ENCODE measurements at regions not wholly inside any gene's neighbourhood (a gene's known extent, or its start where the extent isn't known, plus 50 kb on each side); places are given as distances from the start of the nearest gene placed in this dataset.
"Not testable (repeated sequence)": the region's sequence is repeated elsewhere in the genome, so short reads cannot be mapped to it uniquely, and the experiment has no call there.

- no peak for DNase-seq (ENCODE audit: low read depth, low spot score)
- TF ChIP-seq POLR2AphosphoS5 (IDR thresholded peaks at IDR 0.05; ENCODE audit: borderline replicate concordance, low read depth, low read length): no peak
- TF ChIP-seq EZH2 (IDR thresholded peaks at IDR 0.05): no peak
- no peak for TF ChIP-seq FOXP2 (optimal IDR thresholded peaks at IDR 0.05; ENCODE audit: control extremely low read depth, extremely low read length, insufficient read depth)
Measured at GRCh38 chr1:198848649-198849048, 209.8 kb downstream of the PTPRC start.

GRCh38 chr1:198849093-198849492 lies 210.3 kb downstream of the PTPRC start:
- 0 out of 2 replicates have a peak, but pooled peaks cover 4% of the 10 kb centered on the region for H3K9me3 ChIP-seq (ENCODE audit: low read depth, low read length)
- peak overlapping the region; percentile 2 for H3K9ac ChIP-seq (ENCODE audit: insufficient read length)
- peaks cover 78% of the 10 kb centered on the region for H3K36me3 ChIP-seq (ENCODE audit: insufficient read depth, low read length)
- peak overlapping the region; percentile 97 for H3K27ac ChIP-seq
- peak; percentile 72 for DNase-seq (ENCODE audit: low read depth, low spot score)
- H3K4me3 ChIP-seq: peak overlapping the region; percentile 53
- TF ChIP-seq EZH2 (IDR thresholded peaks at IDR 0.05) (no peak), POLR2AphosphoS5 (IDR thresholded peaks at IDR 0.05; ENCODE audit: borderline replicate concordance, low read depth, low read length) (peak; percentile 36; the same call in 1 of the 2 replicates)

More at GRCh38 chr1:198848649-198849048, 209.8 kb downstream of the PTPRC start:
- peak overlapping the region; percentile 27 for H3K9ac ChIP-seq (ENCODE audit: insufficient read length)
- peak overlapping the region; percentile 97 for H3K27ac ChIP-seq
- peak overlapping the region; percentile 53 for H3K4me3 ChIP-seq
- 0 out of 2 replicates have a peak, but pooled peaks cover 4% of the 10 kb centered on the region for H3K9me3 ChIP-seq (ENCODE audit: low read depth, low read length)
- peaks cover 78% of the 10 kb centered on the region for H3K36me3 ChIP-seq (ENCODE audit: insufficient read depth, low read length)

GRCh38 chr1:198850196-198850595 lies 211.4 kb downstream of the PTPRC start:
- peak overlapping the region; percentile 53; the same call in 1 of the 2 replicates for H3K4me3 ChIP-seq
- H3K9me3 ChIP-seq (ENCODE audit: low read depth, low read length): 0 out of 2 replicates have a peak, but pooled peaks cover 4% of the 10 kb centered on the region
- peaks cover 83% of the 10 kb centered on the region for H3K36me3 ChIP-seq (ENCODE audit: insufficient read depth, low read length)
- TF ChIP-seq POLR2AphosphoS5 (IDR thresholded peaks at IDR 0.05; ENCODE audit: borderline replicate concordance, low read depth, low read length) (no peak), FOXP2 (optimal IDR thresholded peaks at IDR 0.05; ENCODE audit: control extremely low read depth, extremely low read length, insufficient read depth) (no peak), EZH2 (IDR thresholded peaks at IDR 0.05) (no peak)
- peak overlapping the region; percentile 97 for H3K27ac ChIP-seq
- H3K9ac ChIP-seq (ENCODE audit: insufficient read length): peak overlapping the region; percentile 58
- no peak for DNase-seq (ENCODE audit: low read depth, low spot score)

GRCh38 chr1:198850966-198851365 lies 212.1 kb downstream of the PTPRC start:
- H3K27ac ChIP-seq: peak overlapping the region; percentile 97
- not testable (repeated sequence) for H3K9me3 ChIP-seq (ENCODE audit: low read depth, low read length); H3K9ac ChIP-seq (ENCODE audit: insufficient read length); DNase-seq (ENCODE audit: low read depth, low spot score); H3K4me3 ChIP-seq
- peaks cover 82% of the 10 kb centered on the region for H3K36me3 ChIP-seq (ENCODE audit: insufficient read depth, low read length)

GRCh38 chr1:198856601-198857000 lies 217.8 kb downstream of the PTPRC start:
- Histone ChIP-seq H3K9ac (ENCODE audit: insufficient read length) (no peak overlapping the region), H3K4me3 (no peak overlapping the region), H3K9me3 (ENCODE audit: low read depth, low read length) (no peaks in the 10 kb centered on the region; the same call in 1 of the 2 replicates), H3K36me3 (ENCODE audit: insufficient read depth, low read length) (peaks cover 73% of the 10 kb centered on the region), H3K27ac (peak overlapping the region; percentile 26; the same call in 1 of the 2 replicates)
- TF ChIP-seq EZH2 (IDR thresholded peaks at IDR 0.05) (no peak), POLR2AphosphoS5 (IDR thresholded peaks at IDR 0.05; ENCODE audit: borderline replicate concordance, low read depth, low read length) (no peak), FOXP2 (optimal IDR thresholded peaks at IDR 0.05; ENCODE audit: control extremely low read depth, extremely low read length, insufficient read depth) (no peak)
- DNase-seq (ENCODE audit: low read depth, low spot score): no peak

GRCh38 chr1:198858033-198858432 lies 219.2 kb downstream of the PTPRC start:
- TF ChIP-seq POLR2AphosphoS5 (IDR thresholded peaks at IDR 0.05; ENCODE audit: borderline replicate concordance, low read depth, low read length): peak; percentile 15; the same call in 1 of the 2 replicates
- no peak for TF ChIP-seq EZH2 (IDR thresholded peaks at IDR 0.05)
- Histone ChIP-seq H3K4me3 (no peak overlapping the region), H3K27ac (peak overlapping the region; percentile 25), H3K36me3 (ENCODE audit: insufficient read depth, low read length) (peaks cover 69% of the 10 kb centered on the region), H3K9me3 (ENCODE audit: low read depth, low read length) (no peaks in the 10 kb centered on the region; the same call in 1 of the 2 replicates), H3K9ac (ENCODE audit: insufficient read length) (no peak overlapping the region)
- DNase-seq (ENCODE audit: low read depth, low spot score): no peak

- no peak for DNase-seq (ENCODE audit: low read depth, low spot score)
- Histone ChIP-seq H3K4me3 (no peak overlapping the region), H3K9ac (ENCODE audit: insufficient read length) (no peak overlapping the region), H3K27ac (peak overlapping the region; percentile 53), H3K9me3 (ENCODE audit: low read depth, low read length) (no peaks in the 10 kb centered on the region; the same call in 1 of the 2 replicates), H3K36me3 (ENCODE audit: insufficient read depth, low read length) (peaks cover 70% of the 10 kb centered on the region)
- TF ChIP-seq EZH2 (IDR thresholded peaks at IDR 0.05) (no peak), POLR2AphosphoS5 (IDR thresholded peaks at IDR 0.05; ENCODE audit: borderline replicate concordance, low read depth, low read length) (no peak), FOXP2 (optimal IDR thresholded peaks at IDR 0.05; ENCODE audit: control extremely low read depth, extremely low read length, insufficient read depth) (no peak)
Measured at GRCh38 chr1:198860371-198860770, 221.5 kb downstream of the PTPRC start.

- Histone ChIP-seq H3K9me3 (ENCODE audit: low read depth, low read length) (no peaks in the 10 kb centered on the region), H3K4me3 (no peak overlapping the region), H3K9ac (ENCODE audit: insufficient read length) (no peak overlapping the region), H3K36me3 (ENCODE audit: insufficient read depth, low read length) (peaks cover 70% of the 10 kb centered on the region), H3K27ac (peak overlapping the region; percentile 53)
- TF ChIP-seq EZH2 (IDR thresholded peaks at IDR 0.05): no peak
- no peak for TF ChIP-seq POLR2AphosphoS5 (IDR thresholded peaks at IDR 0.05; ENCODE audit: borderline replicate concordance, low read depth, low read length)
- TF ChIP-seq FOXP2 (optimal IDR thresholded peaks at IDR 0.05; ENCODE audit: control extremely low read depth, extremely low read length, insufficient read depth): no peak
- no peak for DNase-seq (ENCODE audit: low read depth, low spot score)
Measured at GRCh38 chr1:198861636-198862035, 222.8 kb downstream of the PTPRC start.

GRCh38 chr1:198864695-198865094 lies 225.9 kb downstream of the PTPRC start:
- no peaks in the 10 kb centered on the region for H3K9me3 ChIP-seq (ENCODE audit: low read depth, low read length)
- TF ChIP-seq EZH2 (IDR thresholded peaks at IDR 0.05): no peak
- TF ChIP-seq POLR2AphosphoS5 (IDR thresholded peaks at IDR 0.05; ENCODE audit: borderline replicate concordance, low read depth, low read length): no peak
- no peak for TF ChIP-seq FOXP2 (optimal IDR thresholded peaks at IDR 0.05; ENCODE audit: control extremely low read depth, extremely low read length, insufficient read depth)
- no peak overlapping the region for H3K9ac ChIP-seq (ENCODE audit: insufficient read length)
- no peak overlapping the region for H3K4me3 ChIP-seq
- DNase-seq (ENCODE audit: low read depth, low spot score): no peak
- peaks cover 60% of the 10 kb centered on the region for H3K36me3 ChIP-seq (ENCODE audit: insufficient read depth, low read length)
- H3K27ac ChIP-seq: peak overlapping the region; percentile 92; the same call in 1 of the 2 replicates

Measured in SK-N-MC (cell line).